B cell (primary cell): ENCODE measurements at regions not wholly inside any gene's neighbourhood (a gene's known extent, or its start where the extent isn't known, plus 50 kb on each side); places are given as distances from the start of the nearest gene placed in this dataset.

Experiments
- CTCF ChIP-seq: fragments of 200-600 bp; IDR thresholded peaks from one replicate; pipeline ENCODE4 v1.8.0; 2022; ENCODE audit warnings: antibody characterized with exemption, mild to moderate bottlenecking
- EZH2 ChIP-seq: IDR thresholded peaks from 2 replicates; pipeline ENCODE4 v1.6.1; 2012; ENCODE audit warnings: borderline replicate concordance, low read depth, mild to moderate bottlenecking, moderate library complexity, low read length; ENCODE audit not compliant: insufficient read depth, poor library complexity, severe bottlenecking

GRCh38 chr2:7899241-7899640, 782.6 kb upstream of the ID2 start:
- TF ChIP-seq EZH2 (no peak), CTCF (no peak)
